KMS-11 (cell line): ENCODE measurements at regions not wholly inside any gene's neighbourhood (a gene's known extent, or its start where the extent isn't known, plus 50 kb on each side); places are given as distances from the start of the nearest gene placed in this dataset.

Experiments used
- H2AFZ ChIP-seq: fragments of 200-600 bp; sonication (generic); 2 replicates; pipeline ENCODE4 v1.6.1; 2016; ENCODE audit warnings: antibody characterized with exemption, mixed run types, low read depth
- H3K27ac ChIP-seq: fragments of 200-600 bp; sonication (generic); 2 replicates; pipeline ENCODE4 v1.6.1; 2016; ENCODE audit warnings: mild to moderate bottlenecking, mixed run types
- H3K27me3 ChIP-seq: fragments of 200-600 bp; sonication (generic); 2 replicates; pipeline ENCODE4 v1.6.1; 2017; ENCODE audit warnings: mild to moderate bottlenecking, low read depth, mixed run types, moderate library complexity; ENCODE audit not compliant: insufficient read depth
- H3K36me3 ChIP-seq: fragments of 200-600 bp; sonication (generic); 2 replicates; pipeline ENCODE4 v1.6.1; 2017; ENCODE audit warnings: mild to moderate bottlenecking, mixed run types; ENCODE audit not compliant: insufficient read depth
- H3K4me1 ChIP-seq: fragments of 200-600 bp; sonication (generic); 2 replicates; pipeline ENCODE4 v1.6.1; 2016; ENCODE audit warnings: mild to moderate bottlenecking, low read depth, mixed run types; ENCODE audit not compliant: poor library complexity, severe bottlenecking
- H3K4me2 ChIP-seq: fragments of 200-600 bp; sonication (generic); 2 replicates; pipeline ENCODE4 v1.7.0; 2016; ENCODE audit warnings: mild to moderate bottlenecking, mixed run types
- H3K4me3 ChIP-seq: fragments of 200-600 bp; sonication (generic); IDR thresholded peaks from 2 replicates; pipeline ENCODE4 v1.6.1; 2017; ENCODE audit warnings: low read depth, low read length, mixed read lengths; ENCODE audit not compliant: insufficient read depth
- H3K79me2 ChIP-seq: fragments of 200-600 bp; sonication (generic); 2 replicates; pipeline ENCODE4 v1.6.1; 2016; ENCODE audit warnings: low read depth, mixed run types; ENCODE audit not compliant: insufficient read depth
- H3K9ac ChIP-seq: fragments of 200-600 bp; sonication (generic); 2 replicates; pipeline ENCODE4 v1.6.1; 2016; ENCODE audit warnings: mild to moderate bottlenecking, mixed run types
- H4K20me1 ChIP-seq: fragments of 200-600 bp; sonication (generic); 2 replicates; pipeline ENCODE4 v1.6.1; 2016; ENCODE audit warnings: mild to moderate bottlenecking, mixed run types; ENCODE audit not compliant: insufficient read depth
- TF ChIP-seq, protein P1 (sequence below): fragments of 200-600 bp; sonication (generic); conservative IDR thresholded peaks from 2 replicates; pipeline ENCODE4 v1.6.1; 2017; ENCODE audit warnings: low read depth, mild to moderate bottlenecking, antibody characterized with exemption, low read length, moderate library complexity, mixed read lengths

DNA sequence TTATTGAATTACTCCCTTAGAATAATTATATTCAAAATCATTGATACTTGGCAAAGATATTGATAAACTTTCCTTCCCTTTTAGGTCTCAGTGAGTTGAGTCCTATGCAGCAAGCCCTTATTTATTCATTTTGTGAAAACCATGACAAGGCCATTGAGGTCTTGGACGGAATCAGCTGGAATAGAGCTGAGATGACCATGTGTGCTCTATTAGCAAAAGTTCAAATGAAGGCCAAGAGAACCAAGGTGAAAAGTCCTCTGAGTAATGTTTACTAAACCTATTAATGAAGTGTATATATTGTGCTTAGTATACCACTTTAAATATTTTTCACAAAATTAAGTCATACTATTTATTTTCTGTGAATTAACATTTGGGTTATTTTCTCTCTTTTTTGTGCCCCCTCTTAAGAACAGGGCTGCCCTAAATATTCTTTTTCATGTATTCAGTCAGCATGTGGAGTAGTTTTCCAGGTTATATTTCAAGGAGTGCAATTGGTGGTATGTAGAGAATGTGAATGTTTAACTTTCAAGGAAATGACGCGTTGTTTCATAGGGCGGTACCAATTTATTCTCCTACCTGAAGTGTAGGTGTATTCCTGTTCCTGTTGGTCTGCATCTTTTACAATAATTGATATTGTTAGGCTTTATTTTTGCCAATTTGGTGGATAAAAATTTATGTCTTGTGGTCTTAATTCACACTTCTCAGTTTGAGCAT lies 201.4 kb downstream of the TTC6 start:
- Histone ChIP-seq H3K4me3 (no peak overlapping the region), H3K4me1 (no peaks in the 10 kb centered on the region), H3K27me3 (no peaks in the 10 kb centered on the region), H2AFZ (no peak overlapping the region), H3K79me2 (no peaks in the 10 kb centered on the region), H4K20me1 (no peaks in the 10 kb centered on the region), H3K4me2 (no peak overlapping the region), H3K27ac (no peak overlapping the region), H3K36me3 (no peaks in the 10 kb centered on the region), H3K9ac (no peak overlapping the region)
- TF ChIP-seq, protein P1, sequence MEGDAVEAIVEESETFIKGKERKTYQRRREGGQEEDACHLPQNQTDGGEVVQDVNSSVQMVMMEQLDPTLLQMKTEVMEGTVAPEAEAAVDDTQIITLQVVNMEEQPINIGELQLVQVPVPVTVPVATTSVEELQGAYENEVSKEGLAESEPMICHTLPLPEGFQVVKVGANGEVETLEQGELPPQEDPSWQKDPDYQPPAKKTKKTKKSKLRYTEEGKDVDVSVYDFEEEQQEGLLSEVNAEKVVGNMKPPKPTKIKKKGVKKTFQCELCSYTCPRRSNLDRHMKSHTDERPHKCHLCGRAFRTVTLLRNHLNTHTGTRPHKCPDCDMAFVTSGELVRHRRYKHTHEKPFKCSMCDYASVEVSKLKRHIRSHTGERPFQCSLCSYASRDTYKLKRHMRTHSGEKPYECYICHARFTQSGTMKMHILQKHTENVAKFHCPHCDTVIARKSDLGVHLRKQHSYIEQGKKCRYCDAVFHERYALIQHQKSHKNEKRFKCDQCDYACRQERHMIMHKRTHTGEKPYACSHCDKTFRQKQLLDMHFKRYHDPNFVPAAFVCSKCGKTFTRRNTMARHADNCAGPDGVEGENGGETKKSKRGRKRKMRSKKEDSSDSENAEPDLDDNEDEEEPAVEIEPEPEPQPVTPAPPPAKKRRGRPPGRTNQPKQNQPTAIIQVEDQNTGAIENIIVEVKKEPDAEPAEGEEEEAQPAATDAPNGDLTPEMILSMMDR, result no peak

DNA sequence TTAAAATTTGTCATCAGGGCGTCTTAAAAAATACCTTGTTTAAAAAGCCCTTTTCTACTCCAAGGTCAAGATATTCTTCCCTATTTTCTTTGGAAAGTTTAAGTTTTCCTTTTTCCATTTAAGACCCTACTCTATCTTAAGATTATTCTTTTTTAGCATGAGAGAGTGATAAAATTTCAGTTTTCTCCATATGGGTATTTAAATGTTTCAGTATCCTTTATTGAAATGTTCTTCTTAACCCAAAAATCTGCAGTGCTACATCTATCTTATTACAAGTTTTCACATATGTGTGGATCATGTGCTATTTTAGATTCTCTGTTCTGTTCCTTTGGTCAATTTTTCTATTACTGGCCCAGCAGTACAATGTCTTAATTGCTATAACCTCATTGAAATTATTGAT lies 202.2 kb downstream of the TTC6 start:
- H3K27ac ChIP-seq, result no peak overlapping the region
- H3K4me2 ChIP-seq, result no peak overlapping the region
- TF ChIP-seq, protein P1, result no peak
- no peaks in the 10 kb centered on the region for H3K27me3 ChIP-seq
- no peaks in the 10 kb centered on the region for H3K79me2 ChIP-seq
- no peaks in the 10 kb centered on the region for H3K36me3 ChIP-seq
- H3K4me1 ChIP-seq, result no peaks in the 10 kb centered on the region
- no peak overlapping the region for H3K4me3 ChIP-seq
- no peak overlapping the region for H3K9ac ChIP-seq
- H2AFZ ChIP-seq, result no peak overlapping the region
- H4K20me1 ChIP-seq, result no peaks in the 10 kb centered on the region

DNA sequence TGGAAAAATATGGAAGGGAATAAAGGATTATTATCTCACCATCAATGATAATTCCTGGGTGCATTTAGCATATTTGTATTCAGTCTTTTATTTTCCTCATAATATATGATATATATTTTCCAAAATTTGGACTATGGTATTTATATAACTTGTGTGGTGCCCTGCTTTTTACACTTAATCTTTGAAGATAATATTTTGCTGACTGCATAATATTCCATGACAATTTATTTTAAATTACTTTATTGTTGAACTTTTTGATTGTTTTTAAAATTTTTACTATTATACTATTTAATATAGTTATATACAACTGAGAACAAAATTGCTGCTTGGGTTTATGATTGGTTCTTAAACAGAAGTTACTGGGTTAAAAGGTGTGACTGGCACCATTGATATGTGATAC lies 212.3 kb downstream of the TTC6 start:
- Histone ChIP-seq H3K27ac (no peak overlapping the region), H3K4me3 (no peak overlapping the region), H3K27me3 (no peaks in the 10 kb centered on the region), H3K9ac (no peak overlapping the region), H3K4me2 (no peak overlapping the region), H2AFZ (no peak overlapping the region), H3K36me3 (no peaks in the 10 kb centered on the region), H3K4me1 (no peaks in the 10 kb centered on the region), H4K20me1 (no peaks in the 10 kb centered on the region), H3K79me2 (no peaks in the 10 kb centered on the region)
- TF ChIP-seq, protein P1, result no peak

- H4K20me1 ChIP-seq, result no peaks in the 10 kb centered on the region
- TF ChIP-seq, protein P1, result no peak
- no peak overlapping the region for H2AFZ ChIP-seq
- H3K36me3 ChIP-seq, result no peaks in the 10 kb centered on the region
- no peak overlapping the region for H3K4me3 ChIP-seq
- H3K4me2 ChIP-seq, result no peak overlapping the region
- no peak overlapping the region for H3K9ac ChIP-seq
- H3K4me1 ChIP-seq, result no peaks in the 10 kb centered on the region
- H3K27ac ChIP-seq, result no peak overlapping the region
- H3K79me2 ChIP-seq, result no peaks in the 10 kb centered on the region
- no peaks in the 10 kb centered on the region for H3K27me3 ChIP-seq
Observed at GRCh38 chr14:37810094-37810801, 214.8 kb downstream of the TTC6 start.
